H1 (cell line): ENCODE measurements at regions not wholly inside any gene's neighbourhood (a gene's known extent, or its start where the extent isn't known, plus 50 kb on each side); places are given as distances from the start of the nearest gene placed in this dataset.

Experiments
- CTCF ChIA-PET: fragments of 300-600 bp; sonication (Branson Sonifier 250); formaldehyde crosslinking; loops from one replicate; lab custom pipeline; 2021; ENCODE audit not compliant: partially characterized antibody; lab: Charles Lee
- POLR2A ChIA-PET: fragments of 300-600 bp; sonication (Branson Sonifier 250); formaldehyde crosslinking; loops from one replicate; lab custom pipeline; 2021; ENCODE audit warnings: inconsistent platforms; ENCODE audit not compliant: partially characterized antibody; lab: Charles Lee
- DNase-seq, 2 experiments: peaks; one replicate each; pipeline versions ENCODE4 v3.0.0 to v3.0.0-alpha.2; 2010 to 2022; ENCODE audit warnings: low spot score in 2 of 2, low read depth in 1 of 2, mixed read lengths in 1 of 2
- FAIRE-seq: peaks from 2 replicates; lab custom pipeline; 2011; peaks lifted over from hg19 to GRCh38; lab: Jason Lieb, UNC
- H2AFZ ChIP-seq: 2 replicates; pipeline ENCODE4 v1.8.1; 2012; ENCODE audit warnings: low read length, inconsistent platforms
- H2AK5ac ChIP-seq: 2 replicates; pipeline ENCODE4 v1.6.1; 2013; ENCODE audit warnings: low read depth, low read length
- H2BK120ac ChIP-seq: replicated peaks from 2 replicates; pipeline ENCODE3; 2013; ENCODE audit warnings: low read depth, low read length, inconsistent platforms
- H2BK12ac ChIP-seq: 2 replicates; pipeline ENCODE4 v1.6.1; 2013; ENCODE audit warnings: low read depth, low read length
- H2BK15ac ChIP-seq: 2 replicates; pipeline ENCODE4 v1.6.1; 2013; ENCODE audit warnings: low read length
- H2BK20ac ChIP-seq: 2 replicates; pipeline ENCODE4 v1.6.1; 2013; ENCODE audit warnings: low read length
- H2BK5ac ChIP-seq: 2 replicates; pipeline ENCODE4 v1.6.1; 2013; ENCODE audit warnings: low read depth, low read length
- H3K14ac ChIP-seq: 2 replicates; pipeline ENCODE4 v1.6.1; 2013; ENCODE audit warnings: inconsistent platforms; ENCODE audit not compliant: insufficient read length
- H3K18ac ChIP-seq: 2 replicates; pipeline ENCODE4 v1.6.1; 2013; ENCODE audit warnings: low read length; ENCODE audit errors: extremely low read depth
- H3K23ac ChIP-seq: 2 replicates; pipeline ENCODE4 v1.6.1; 2013; ENCODE audit warnings: inconsistent platforms; ENCODE audit not compliant: insufficient read length
- H3K23me2 ChIP-seq: 2 replicates; pipeline ENCODE4 v1.6.1; 2013; ENCODE audit warnings: low read depth, low read length
- H3K27ac ChIP-seq: 2 replicates; pipeline ENCODE4 v1.6.1; 2011; ENCODE audit warnings: low read depth, low read length, inconsistent platforms
- H3K27me3 ChIP-seq, 4 experiments: replicated peaks in 1 of 4; 1 replicate in 1 of 4; 2 replicates in 3 of 4; pipeline versions ENCODE4 v1.6.1 to v1.8.1; 2011 to 2013; ENCODE audit warnings: low read length in 3 of 4, mild to moderate bottlenecking in 3 of 4, inconsistent platforms in 2 of 4, mixed read lengths in 2 of 4, moderate library complexity in 1 of 4; ENCODE audit not compliant: control insufficient read depth in 3 of 4, insufficient read depth in 3 of 4; ENCODE audit errors: extremely low read depth in 1 of 4
- H3K36me3 ChIP-seq, 4 experiments: 2 replicates each; pipeline versions ENCODE4 v1.6.1 to v1.8.1; 2011 to 2013; ENCODE audit warnings: mild to moderate bottlenecking in 4 of 4, low read length in 3 of 4, moderate library complexity in 2 of 4, control low read depth in 1 of 4, inconsistent platforms in 1 of 4; ENCODE audit not compliant: insufficient read depth in 4 of 4, control insufficient read depth in 2 of 4
- H3K4ac ChIP-seq: replicated peaks from 2 replicates; pipeline ENCODE3; 2013; ENCODE audit warnings: low read length, low read depth, mixed read lengths, inconsistent platforms; ENCODE audit not compliant: insufficient read length
- H3K4me1 ChIP-seq, 4 experiments: replicated peaks in 1 of 4; 1 replicate in 1 of 4; 2 replicates in 3 of 4; pipeline versions ENCODE4 v1.6.1 to v1.8.1; 2011 to 2013; ENCODE audit warnings: low read length in 3 of 4, inconsistent platforms in 2 of 4, mixed read lengths in 1 of 4; ENCODE audit not compliant: insufficient read depth in 4 of 4, control insufficient read depth in 3 of 4
- H3K4me2 ChIP-seq, 2 experiments: 2 replicates each; pipeline versions ENCODE4 v1.6.1 to v1.8.1; 2011 to 2013; ENCODE audit warnings: low read depth in 2 of 2, low read length in 2 of 2, control low read depth in 1 of 2, inconsistent platforms in 1 of 2, mild to moderate bottlenecking in 1 of 2; ENCODE audit not compliant: insufficient read depth in 1 of 2
- H3K4me3 ChIP-seq, 4 experiments: fragments of 200-600, 300-600 bp in 1 of 4; sonication (generic), shearing (Covaris generic), sonication (Bioruptor Twin) in 1 of 4; 2 replicates each; pipeline versions ENCODE4 v1.5.1 to v1.8.1; 2011 to 2016; ENCODE audit warnings: low read length in 4 of 4, low read depth in 3 of 4, control low read depth in 2 of 4, inconsistent platforms in 2 of 4, mild to moderate bottlenecking in 2 of 4, mixed read lengths in 1 of 4, moderate library complexity in 1 of 4; ENCODE audit not compliant: insufficient read depth in 2 of 4; ENCODE audit errors: extremely low read depth in 1 of 4
- H3K56ac ChIP-seq: replicated peaks from 2 replicates; pipeline ENCODE3; 2013; ENCODE audit warnings: low read depth, mild to moderate bottlenecking, mixed read lengths, low read length, inconsistent platforms; ENCODE audit not compliant: insufficient read length
- H3K79me1 ChIP-seq: 2 replicates; pipeline ENCODE4 v1.6.1; 2013; ENCODE audit warnings: low read depth, low read length, control low read depth
- H3K79me2 ChIP-seq, 2 experiments: 2 replicates each; pipeline versions ENCODE4 v1.6.1 to v1.8.1; 2012 to 2013; ENCODE audit warnings: low read length in 2 of 2, mild to moderate bottlenecking in 2 of 2, inconsistent platforms in 1 of 2; ENCODE audit not compliant: insufficient read depth in 2 of 2, control insufficient read depth in 1 of 2
- H3K9ac ChIP-seq, 4 experiments: replicated peaks in 1 of 4; 1 replicate in 1 of 4; 2 replicates in 3 of 4; pipeline versions ENCODE4 v1.6.1 to v1.8.1; 2011 to 2013; ENCODE audit warnings: low read depth in 3 of 4, low read length in 3 of 4, control low read depth in 2 of 4, mild to moderate bottlenecking in 2 of 4, moderate library complexity in 2 of 4, inconsistent platforms in 1 of 4; ENCODE audit errors: extremely low read depth in 1 of 4
- H3K9me3 ChIP-seq, 2 experiments: 2 replicates each; pipeline versions ENCODE4 v1.6.1 to v1.8.1; 2012 to 2013; ENCODE audit warnings: mild to moderate bottlenecking in 2 of 2, moderate library complexity in 2 of 2, control low read depth in 1 of 2, inconsistent platforms in 1 of 2, low read depth in 1 of 2, low read length in 1 of 2, mixed read lengths in 1 of 2; ENCODE audit not compliant: insufficient read depth in 2 of 2
- H4K20me1 ChIP-seq, 2 experiments: replicated peaks in 1 of 2; 2 replicates each; pipeline versions ENCODE3 to v1.8.1; 2011 to 2013; ENCODE audit warnings: inconsistent platforms in 2 of 2, low read length in 2 of 2, mild to moderate bottlenecking in 1 of 2; ENCODE audit not compliant: insufficient read depth in 2 of 2, control insufficient read depth in 1 of 2
- H4K5ac ChIP-seq: 2 replicates; pipeline ENCODE4 v1.6.1; 2013; ENCODE audit warnings: low read length, low read depth, mixed read lengths, inconsistent platforms; ENCODE audit not compliant: insufficient read length
- H4K8ac ChIP-seq: 2 replicates; pipeline ENCODE4 v1.8.0; 2013; ENCODE audit warnings: mild to moderate bottlenecking, moderate library complexity, low read length, inconsistent platforms; ENCODE audit not compliant: insufficient read depth; ENCODE audit errors: extremely low read depth
- H4K91ac ChIP-seq: replicated peaks from 2 replicates; pipeline ENCODE3; 2013; ENCODE audit warnings: low read length, mixed read lengths, inconsistent platforms; ENCODE audit not compliant: insufficient read length
- KDM5A ChIP-seq: fragments of 200-600 bp; IDR thresholded peaks from 2 replicates; pipeline ENCODE4 v1.7.1; 2012; ENCODE audit warnings: mild to moderate bottlenecking, low read length, inconsistent platforms, mixed read lengths
- NRF1 ChIP-seq: IDR thresholded peaks from 2 replicates; pipeline ENCODE4 v1.6.1; 2011; ENCODE audit warnings: mild to moderate bottlenecking, low read depth, low read length, improper control_type of control experiment
- SUZ12 ChIP-seq: fragments of 200-600 bp; sonication (generic); IDR thresholded peaks from 2 replicates; pipeline ENCODE4 v1.6.1; 2012; ENCODE audit warnings: mild to moderate bottlenecking, inconsistent platforms, low read length, moderate library complexity, mixed read lengths
- WGBS, 2 experiments: shearing (Covaris generic) in 1 of 2; methylation state at CpG; one replicate each; pipeline versions ENCODE4 v1.1.6 to v1.1.7; 2013 to 2015; ENCODE audit warnings: low lambda C conversion rate in 2 of 2, mixed read lengths in 2 of 2, inconsistent platforms in 1 of 2, low coverage in 1 of 2, missing lambda C conversion rate in 1 of 2; ENCODE audit not compliant: insufficient replicate concordance in 2 of 2, insufficient coverage in 1 of 2, insufficient read length in 1 of 2; ENCODE audit errors: extremely low coverage in 1 of 2, missing lambda C conversion rate in 1 of 2; 5-methylcytosine and 5-hydroxymethylcytosine counted together

DNA sequence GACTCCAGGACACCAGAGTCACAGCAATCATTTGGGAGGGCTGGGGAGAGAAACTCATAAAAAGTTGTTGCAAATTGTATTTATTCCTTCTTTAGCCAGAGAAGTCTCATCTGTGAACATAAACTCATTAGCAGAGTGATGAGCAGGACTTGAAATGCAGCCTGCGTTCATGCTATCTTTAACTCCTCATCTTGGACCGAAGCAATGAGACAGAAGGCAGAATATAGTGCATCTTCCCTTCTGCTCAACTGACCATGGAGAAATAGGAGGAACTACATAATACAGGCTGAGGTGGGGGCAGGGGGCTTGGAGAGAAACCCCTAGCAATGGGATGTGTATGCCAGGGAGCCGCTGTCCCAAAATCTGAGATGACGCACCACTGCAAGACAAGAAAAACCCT lies 121.8 kb upstream of the AJAP1 start:
- Histone ChIP-seq H2BK20ac (no peak overlapping the region), H3K23ac (no peak overlapping the region), H2AFZ (no peak overlapping the region), H4K91ac (no peak overlapping the region), H3K9me3 (peaks cover 12 to 35% of the 10 kb centered on the region in 2 experiments; a peak in 2 of 4 replicates), H3K79me1 (no peaks in the 10 kb centered on the region), H3K27ac (no peak overlapping the region), H3K4me1 (peaks cover 0 to 3% (median 1%) of the 10 kb centered on the region in 4 experiments; a peak in 1 of 7 replicates), H3K23me2 (no peaks in the 10 kb centered on the region), H2BK120ac (no peak overlapping the region), H3K56ac (no peak overlapping the region), H2BK15ac (no peak overlapping the region), H2BK12ac (no peak overlapping the region), H3K4me3 (no peak overlapping the region), H4K8ac (no peak overlapping the region), H3K18ac (no peak overlapping the region), H3K4ac (no peak overlapping the region), H2AK5ac (no peak overlapping the region), H3K9ac (no peak overlapping the region), H4K5ac (no peak overlapping the region), H3K27me3 (no peaks in the 10 kb centered on the region), H3K14ac (no peak overlapping the region), H2BK5ac (no peak overlapping the region), H3K36me3 (no peaks in the 10 kb centered on the region), H3K79me2 (no peaks in the 10 kb centered on the region), H4K20me1 (no peaks in the 10 kb centered on the region), H3K4me2 (no peak overlapping the region)
- FAIRE-seq = no peak
- 95% methylated on average over 4 of the region's 4 CpGs; no CpG with 5 or more reads in 1 of the 2 experiments for WGBS, 2 experiments
- ChIA-PET POLR2A (no interaction called here), CTCF (no interaction called here)
- no peak for DNase-seq
- TF ChIP-seq NRF1 = no peak
- no peak for TF ChIP-seq SUZ12
- TF ChIP-seq KDM5A = no peak
